Right forelimb (tissue), 1 donor: ENCODE measurements at regions not wholly inside any gene's neighbourhood (a gene's known extent, or its start where the extent isn't known, plus 50 kb on each side); places are given as distances from the start of the nearest gene placed in this dataset.

Experiments used
- DNase-seq: peaks from one replicate; pipeline ENCODE4 v3.0.0-alpha.2; 2018

- no peak for DNase-seq
Measured at GRCh38 chr4:126812076-126812475, 820.7 kb upstream of the INTU start.

GRCh38 chr4:126820631-126821030 is 812.1 kb upstream of the INTU start:
- DNase-seq: no peak

GRCh38 chr4:126821152-126821551 is 811.6 kb upstream of the INTU start:
- no peak for DNase-seq

- no peak for DNase-seq
Measured at GRCh38 chr4:126825083-126825482, 807.7 kb upstream of the INTU start.

GRCh38 chr4:126827669-126828068 is 805.1 kb upstream of the INTU start:
- no peak for DNase-seq

GRCh38 chr4:126834854-126835253 is 797.9 kb upstream of the INTU start:
- DNase-seq: no peak

GRCh38 chr4:126838941-126839679 is 793.6 kb upstream of the INTU start:
- no peak for DNase-seq

- no peak for DNase-seq
Measured at GRCh38 chr4:126843492-126844067, 789.2 kb upstream of the INTU start.

GRCh38 chr4:126850286-126850685 is 782.5 kb upstream of the INTU start:
- no peak for DNase-seq

GRCh38 chr4:126851391-126851790 is 781.4 kb upstream of the INTU start:
- DNase-seq: no peak

- no peak for DNase-seq
Measured at GRCh38 chr4:126853715-126854114, 779.0 kb upstream of the INTU start.

GRCh38 chr4:126856906-126857305 is 775.9 kb upstream of the INTU start:
- no peak for DNase-seq

- DNase-seq: no peak
Measured at GRCh38 chr4:126859314-126859713, 773.4 kb upstream of the INTU start.

GRCh38 chr4:126859872-126860271 is 772.9 kb upstream of the INTU start:
- DNase-seq: no peak

- no peak for DNase-seq
Measured at GRCh38 chr4:126860308-126860707, 772.4 kb upstream of the INTU start.

GRCh38 chr4:126869967-126870366 is 762.8 kb upstream of the INTU start:
- no peak for DNase-seq

GRCh38 chr4:126871810-126872209 is 760.9 kb upstream of the INTU start:
- no peak for DNase-seq

GRCh38 chr4:126874533-126874932 is 758.2 kb upstream of the INTU start:
- no peak for DNase-seq

GRCh38 chr4:126888968-126889367 is 743.8 kb upstream of the INTU start:
- DNase-seq: no peak

- no peak for DNase-seq
Measured at GRCh38 chr4:126890383-126890782, 742.4 kb upstream of the INTU start.

- DNase-seq: no peak
Measured at GRCh38 chr4:126890994-126891393, 741.8 kb upstream of the INTU start.

GRCh38 chr4:126894963-126895362 is 737.8 kb upstream of the INTU start:
- DNase-seq: no peak

GRCh38 chr4:126895988-126896570 is 736.7 kb upstream of the INTU start:
- DNase-seq: no peak

- DNase-seq: no peak
Measured at GRCh38 chr4:126897038-126897437, 735.7 kb upstream of the INTU start.

GRCh38 chr4:126898815-126899214 is 733.9 kb upstream of the INTU start:
- DNase-seq: no peak
